Hepatocyte (in vitro differentiated cells): ENCODE measurements at regions not wholly inside any gene's neighbourhood (a gene's known extent, or its start where the extent isn't known, plus 50 kb on each side); places are given as distances from the start of the nearest gene placed in this dataset.

Source experiments
- CTCF ChIP-seq: fragments of 200-600 bp; sonication (generic); IDR thresholded peaks from 2 replicates; pipeline ENCODE4 v1.5.1; 2016; ENCODE audit warnings: antibody characterized with exemption, mild to moderate bottlenecking; ENCODE audit not compliant: poor library complexity
- EZH2 ChIP-seq: fragments of 200-600 bp; sonication (generic); IDR thresholded peaks from 2 replicates; pipeline ENCODE4 v1.6.1; 2016; ENCODE audit warnings: antibody characterized with exemption, mild to moderate bottlenecking, borderline replicate concordance

DNA sequence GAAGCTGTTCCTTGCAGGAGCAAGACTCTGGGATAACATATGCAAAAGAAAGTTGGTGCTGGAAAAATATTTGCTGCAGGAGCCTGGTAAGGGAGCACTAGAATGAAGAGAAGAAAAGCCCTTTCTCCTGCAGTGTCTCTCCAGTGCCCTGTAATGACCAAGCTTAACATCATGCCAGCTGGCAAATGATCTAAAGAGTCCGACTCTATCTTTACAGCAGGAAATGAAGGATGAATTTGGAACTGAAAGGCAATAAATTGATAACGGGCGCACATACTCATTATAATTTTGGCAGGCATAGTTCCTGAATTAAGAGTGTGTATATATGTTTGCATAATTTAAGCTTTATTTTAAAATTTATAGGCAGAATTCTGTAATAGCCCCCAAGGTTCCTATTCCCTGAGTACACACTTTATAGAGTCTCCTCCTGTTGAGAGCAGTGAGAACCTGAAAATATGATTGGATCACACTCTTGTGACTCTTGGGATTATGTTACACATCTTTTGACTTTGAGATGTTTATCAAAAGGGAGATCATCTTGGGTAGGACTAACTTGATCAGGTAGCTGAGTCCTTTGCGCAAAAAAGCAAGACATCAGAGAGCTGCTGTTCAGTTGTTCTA is 299.0 kb upstream of the MBL2 start:
- TF ChIP-seq CTCF (no peak), EZH2 (no peak)
